ENCODE measurements at regions not wholly inside any gene's neighbourhood (a gene's known extent, or its start where the extent isn't known, plus 50 kb on each side); places are given as distances from the start of the nearest gene placed in this dataset.
"Not testable (repeated sequence)": the region's sequence is repeated elsewhere in the genome, so short reads cannot be mapped to it uniquely, and the experiment has no call there.

- DNase-seq: peak; percentile 25 to 43
Observed at GRCh38 chr9:749716-750115, 91.8 kb upstream of the DMRT1 start.

GRCh38 chr9:750249-750967 lies 91.1 kb upstream of the DMRT1 start:
- no peak for DNase-seq

- DNase-seq: no peak
Observed at GRCh38 chr9:751137-752051, 90.1 kb upstream of the DMRT1 start.

GRCh38 chr9:752201-752600 lies 89.3 kb upstream of the DMRT1 start:
- DNase-seq: no peak

GRCh38 chr9:752681-753200 lies 88.8 kb upstream of the DMRT1 start:
- no peak for DNase-seq

GRCh38 chr9:753734-754133 lies 87.8 kb upstream of the DMRT1 start:
- not testable (repeated sequence) for DNase-seq

- DNase-seq: no peak
Observed at GRCh38 chr9:754150-754931, 87.2 kb upstream of the DMRT1 start.

GRCh38 chr9:755454-756381 lies 85.8 kb upstream of the DMRT1 start:
- no peak for DNase-seq

GRCh38 chr9:757246-757881 lies 84.1 kb upstream of the DMRT1 start:
- no peak for DNase-seq

GRCh38 chr9:758146-758545 lies 83.4 kb upstream of the DMRT1 start:
- no peak for DNase-seq

GRCh38 chr9:759541-759940 lies 82.0 kb upstream of the DMRT1 start:
- no peak for DNase-seq

- DNase-seq: no peak
Observed at GRCh38 chr9:759983-760736, 81.3 kb upstream of the DMRT1 start.

- no peak for DNase-seq
Observed at GRCh38 chr9:761176-761792, 80.2 kb upstream of the DMRT1 start.

GRCh38 chr9:761793-762560 lies 79.5 kb upstream of the DMRT1 start:
- DNase-seq: no peak

- no peak for DNase-seq
Observed at GRCh38 chr9:763692-764091, 77.8 kb upstream of the DMRT1 start.

GRCh38 chr9:764105-764524 lies 77.4 kb upstream of the DMRT1 start:
- DNase-seq: peak; percentile 41 to 54

GRCh38 chr9:764986-765385 lies 76.5 kb upstream of the DMRT1 start:
- DNase-seq: no peak

GRCh38 chr9:767061-767561 lies 74.4 kb upstream of the DMRT1 start:
- DNase-seq: not testable (repeated sequence)

GRCh38 chr9:776086-776485 lies 65.4 kb upstream of the DMRT1 start:
- no peak for DNase-seq

Measured in activated CD4-positive, alpha-beta T cell treated with anti-CD3 and anti-CD28 coated beads, Interleukin-2, amount 50 U/mL, for 48 hours (primary cell).